Stimulated activated memory B cell treated with anti-CD40 and anti-IgM and Interleukin-4, amounts not matched to agents 10 μg/mL and 1 μg/mL and 100 μg/mL, for 72 hours (primary cell): ENCODE measurements at regions not wholly inside any gene's neighbourhood (a gene's known extent, or its start where the extent isn't known, plus 50 kb on each side); places are given as distances from the start of the nearest gene placed in this dataset.

Source experiments
- ATAC-seq: fragments of 150-1000 bp; cut with Tn5 transposase; 2 replicates; pipeline ENCODE4 v1.10.0; 2021
- H3K27ac Mint-ChIP-seq: one replicate; pipeline ENCODE4 v1.8.0; 2022; ENCODE audit warnings: mild to moderate bottlenecking, mixed read lengths
- H3K27me3 Mint-ChIP-seq: one replicate; pipeline ENCODE4 v1.8.0; 2022; ENCODE audit warnings: mixed read lengths
- H3K36me3 Mint-ChIP-seq: one replicate; pipeline ENCODE4 v1.8.0; 2022; ENCODE audit warnings: mixed read lengths
- H3K4me1 Mint-ChIP-seq: one replicate; pipeline ENCODE4 v1.8.0; 2022; ENCODE audit warnings: mixed read lengths
- H3K4me3 Mint-ChIP-seq: one replicate; pipeline ENCODE4 v1.8.0; 2022; ENCODE audit warnings: mild to moderate bottlenecking, moderate library complexity, mixed read lengths
- H3K9me3 Mint-ChIP-seq: one replicate; pipeline ENCODE4 v1.8.0; 2022; ENCODE audit warnings: mixed read lengths

- peaks cover 7% of the 10 kb centered on the region for H3K36me3 Mint-ChIP-seq
- peaks cover 21% of the 10 kb centered on the region for H3K27me3 Mint-ChIP-seq
- H3K4me3 Mint-ChIP-seq: no peak overlapping the region
- no peak for ATAC-seq
- no peak overlapping the region for H3K27ac Mint-ChIP-seq
- H3K4me1 Mint-ChIP-seq: peaks cover 9% of the 10 kb centered on the region
- H3K9me3 Mint-ChIP-seq: peaks cover 6% of the 10 kb centered on the region
Measured at GRCh38 chr13:24042710-24043440, 117.6 kb upstream of the SPATA13 start.

GRCh38 chr13:24043590-24044350 is 116.8 kb upstream of the SPATA13 start:
- H3K36me3 Mint-ChIP-seq: peaks cover 7% of the 10 kb centered on the region
- peaks cover 9% of the 10 kb centered on the region for H3K4me1 Mint-ChIP-seq
- no peak for ATAC-seq
- no peak overlapping the region for H3K4me3 Mint-ChIP-seq
- H3K27me3 Mint-ChIP-seq: peaks cover 22% of the 10 kb centered on the region
- H3K9me3 Mint-ChIP-seq: peaks cover 6% of the 10 kb centered on the region
- H3K27ac Mint-ChIP-seq: no peak overlapping the region

- H3K27me3 Mint-ChIP-seq: peaks cover 30% of the 10 kb centered on the region
- no peak overlapping the region for H3K27ac Mint-ChIP-seq
Measured at GRCh38 chr13:24045597-24045996, 114.9 kb upstream of the SPATA13 start.

GRCh38 chr13:24050292-24050711 is 110.2 kb upstream of the SPATA13 start:
- Mint-ChIP-seq H3K9me3 (peaks cover 6% of the 10 kb centered on the region), H3K27ac (no peak overlapping the region), H3K36me3 (peaks cover 7% of the 10 kb centered on the region), H3K27me3 (peaks cover 57% of the 10 kb centered on the region), H3K4me3 (no peak overlapping the region), H3K4me1 (peaks cover 13% of the 10 kb centered on the region)
- no peak for ATAC-seq

More at GRCh38 chr13:24045597-24045996, 114.9 kb upstream of the SPATA13 start:
- H3K4me1 Mint-ChIP-seq: no peaks in the 10 kb centered on the region
- H3K9me3 Mint-ChIP-seq: peaks cover 6% of the 10 kb centered on the region
- H3K4me3 Mint-ChIP-seq: no peak overlapping the region
- ATAC-seq: no peak
- peaks cover 7% of the 10 kb centered on the region for H3K36me3 Mint-ChIP-seq

GRCh38 chr13:24050796-24051715 is 109.5 kb upstream of the SPATA13 start:
- Mint-ChIP-seq H3K27ac (no peak overlapping the region), H3K4me3 (no peak overlapping the region), H3K27me3 (peaks cover 54% of the 10 kb centered on the region), H3K4me1 (peaks cover 13% of the 10 kb centered on the region), H3K36me3 (peaks cover 7% of the 10 kb centered on the region), H3K9me3 (peaks cover 6% of the 10 kb centered on the region)
- ATAC-seq: no peak

GRCh38 chr13:24052547-24053518 is 107.7 kb upstream of the SPATA13 start:
- no peak for ATAC-seq
- H3K27me3 Mint-ChIP-seq: peaks cover 37% of the 10 kb centered on the region
- peaks cover 13% of the 10 kb centered on the region for H3K4me1 Mint-ChIP-seq
- H3K9me3 Mint-ChIP-seq: no peaks in the 10 kb centered on the region
- H3K27ac Mint-ChIP-seq: no peak overlapping the region
- no peak overlapping the region for H3K4me3 Mint-ChIP-seq
- H3K36me3 Mint-ChIP-seq: no peaks in the 10 kb centered on the region

GRCh38 chr13:24053519-24054251 is 106.8 kb upstream of the SPATA13 start:
- Mint-ChIP-seq H3K27ac (no peak overlapping the region), H3K4me3 (no peak overlapping the region), H3K9me3 (no peaks in the 10 kb centered on the region), H3K36me3 (no peaks in the 10 kb centered on the region), H3K27me3 (peaks cover 35% of the 10 kb centered on the region), H3K4me1 (peaks cover 13% of the 10 kb centered on the region)
- ATAC-seq: peak; percentile 89

GRCh38 chr13:24056616-24057137 is 103.8 kb upstream of the SPATA13 start:
- H3K27me3 Mint-ChIP-seq: peaks cover 38% of the 10 kb centered on the region
- ATAC-seq: no peak
- peaks cover 21% of the 10 kb centered on the region for H3K4me1 Mint-ChIP-seq
- H3K36me3 Mint-ChIP-seq: no peaks in the 10 kb centered on the region
- no peak overlapping the region for H3K27ac Mint-ChIP-seq
- no peaks in the 10 kb centered on the region for H3K9me3 Mint-ChIP-seq
- H3K4me3 Mint-ChIP-seq: no peak overlapping the region

- H3K36me3 Mint-ChIP-seq: no peaks in the 10 kb centered on the region
- H3K9me3 Mint-ChIP-seq: no peaks in the 10 kb centered on the region
- H3K27me3 Mint-ChIP-seq: peaks cover 47% of the 10 kb centered on the region
- H3K4me1 Mint-ChIP-seq: peaks cover 8% of the 10 kb centered on the region
- ATAC-seq: no peak
- H3K27ac Mint-ChIP-seq: no peak overlapping the region
- no peak overlapping the region for H3K4me3 Mint-ChIP-seq
Measured at GRCh38 chr13:24060993-24061392, 99.5 kb upstream of the SPATA13 start.

- no peak overlapping the region for H3K4me3 Mint-ChIP-seq
- no peaks in the 10 kb centered on the region for H3K36me3 Mint-ChIP-seq
- no peaks in the 10 kb centered on the region for H3K9me3 Mint-ChIP-seq
- H3K4me1 Mint-ChIP-seq: peaks cover 8% of the 10 kb centered on the region
- no peak for ATAC-seq
- H3K27ac Mint-ChIP-seq: no peak overlapping the region
- H3K27me3 Mint-ChIP-seq: peaks cover 47% of the 10 kb centered on the region
Measured at GRCh38 chr13:24063281-24063877, 97.1 kb upstream of the SPATA13 start.

GRCh38 chr13:24064371-24064770 is 96.1 kb upstream of the SPATA13 start:
- H3K4me1 Mint-ChIP-seq: peaks cover 6% of the 10 kb centered on the region
- H3K27me3 Mint-ChIP-seq: peaks cover 52% of the 10 kb centered on the region
- H3K4me3 Mint-ChIP-seq: no peak overlapping the region
- no peaks in the 10 kb centered on the region for H3K36me3 Mint-ChIP-seq
- H3K9me3 Mint-ChIP-seq: no peaks in the 10 kb centered on the region
- no peak for ATAC-seq
- no peak overlapping the region for H3K27ac Mint-ChIP-seq

- H3K4me1 Mint-ChIP-seq: no peaks in the 10 kb centered on the region
- H3K27me3 Mint-ChIP-seq: peaks cover 52% of the 10 kb centered on the region
- ATAC-seq: no peak
- no peak overlapping the region for H3K27ac Mint-ChIP-seq
- no peaks in the 10 kb centered on the region for H3K9me3 Mint-ChIP-seq
- H3K36me3 Mint-ChIP-seq: no peaks in the 10 kb centered on the region
- H3K4me3 Mint-ChIP-seq: no peak overlapping the region
Measured at GRCh38 chr13:24065176-24065575, 95.3 kb upstream of the SPATA13 start.
